ENCODE measurements at regions not wholly inside any gene's neighbourhood (a gene's known extent, or its start where the extent isn't known, plus 50 kb on each side); places are given as distances from the start of the nearest gene placed in this dataset.

DNA sequence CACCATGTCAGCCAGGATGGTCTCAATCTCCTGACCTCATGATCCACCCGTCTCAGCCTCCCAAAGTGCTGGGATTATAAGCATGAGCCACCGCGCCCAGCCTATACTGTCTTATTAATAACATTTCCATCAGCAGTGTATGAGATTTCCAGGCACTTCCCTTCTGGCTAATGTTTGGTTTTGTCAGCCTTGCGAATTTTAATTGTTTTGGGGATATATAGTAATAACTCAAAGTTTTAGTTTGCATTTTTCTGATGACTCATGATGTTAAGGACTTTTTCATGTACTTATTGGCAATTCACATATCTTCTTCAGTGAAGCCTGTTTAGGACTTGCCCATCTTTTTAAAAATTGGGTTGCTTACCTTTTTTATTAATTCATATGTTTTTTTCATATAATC is 76.0 kb downstream of the TMEM270 start:
- TF ChIP-seq CTCF (IDR thresholded peaks at IDR 0.05) (no peak), POLR2A (IDR thresholded peaks at IDR 0.05) (no peak)
